SK-N-SH treated with all-trans-retinoic acid at 6 μM for 48 hours (cell line): ENCODE measurements at regions not wholly inside any gene's neighbourhood (a gene's known extent, or its start where the extent isn't known, plus 50 kb on each side); places are given as distances from the start of the nearest gene placed in this dataset.

Source experiments
- GLIS3 ChIP-seq: fragments of 250-450 bp; sonication (Bioruptor Pico); IDR thresholded peaks from 2 replicates; pipeline ENCODE4 v1.5.0; 2020; ENCODE audit warnings: mild to moderate bottlenecking, moderate library complexity
- ISL1 ChIP-seq: fragments of 250-450 bp; sonication (Bioruptor Pico); IDR thresholded peaks from 2 replicates; pipeline ENCODE4 v2.1.2; 2022; ENCODE audit warnings: mild to moderate bottlenecking, moderate library complexity
- OSR1 ChIP-seq: fragments of 250-450 bp; sonication (Bioruptor Pico); IDR thresholded peaks from 2 replicates; pipeline ENCODE4 v1.8.0; 2022; ENCODE audit warnings: moderate library complexity, mild to moderate bottlenecking, inconsistent platforms
- SNAI2 ChIP-seq: fragments of 250-450 bp; sonication (Bioruptor Pico); IDR thresholded peaks from 2 replicates; pipeline ENCODE4 v1.5.0; 2020; ENCODE audit warnings: mild to moderate bottlenecking, moderate library complexity
- ZNF565 ChIP-seq: fragments of 450-650 bp; formaldehyde crosslinking; conservative IDR thresholded peaks from 2 replicates; pipeline ENCODE4 v1.5.0; 2020; ENCODE audit warnings: low read depth, mild to moderate bottlenecking, moderate library complexity
- TF ChIP-seq, protein P1 (sequence below): fragments of 250-450 bp; sonication (Bioruptor Pico); IDR thresholded peaks from 2 replicates; pipeline ENCODE4 v1.8.0; 2020; ENCODE audit warnings: mild to moderate bottlenecking, moderate library complexity, borderline replicate concordance
- TF ChIP-seq, protein P2 (sequence below): fragments of 250-450 bp; sonication (Bioruptor Pico); IDR thresholded peaks from 2 replicates; pipeline ENCODE4 v1.5.1; 2020; ENCODE audit warnings: low read depth, mild to moderate bottlenecking, moderate library complexity

DNA sequence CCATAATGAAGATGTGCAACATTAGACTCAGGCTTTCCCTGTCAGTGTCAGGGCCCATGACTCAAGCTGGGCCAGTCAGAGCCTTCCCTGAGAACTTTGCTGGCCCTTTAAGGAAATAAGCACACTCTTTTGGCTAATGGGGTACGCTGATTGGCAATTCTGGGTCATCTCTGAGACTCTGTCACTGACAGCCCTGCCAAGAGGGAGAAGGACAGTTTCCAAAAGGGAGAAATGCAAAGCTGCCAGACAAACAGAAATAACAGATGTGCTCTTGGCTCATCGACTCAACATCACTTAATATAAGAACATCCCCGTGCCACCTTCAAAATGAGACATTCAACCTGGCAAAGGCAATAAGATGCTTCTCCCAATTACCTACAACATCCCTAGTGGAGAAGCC lies 491.9 kb upstream of the PROK2 start:
- TF ChIP-seq ISL1 (CRISPR knock-in tag): no peak
- TF ChIP-seq, protein P1, sequence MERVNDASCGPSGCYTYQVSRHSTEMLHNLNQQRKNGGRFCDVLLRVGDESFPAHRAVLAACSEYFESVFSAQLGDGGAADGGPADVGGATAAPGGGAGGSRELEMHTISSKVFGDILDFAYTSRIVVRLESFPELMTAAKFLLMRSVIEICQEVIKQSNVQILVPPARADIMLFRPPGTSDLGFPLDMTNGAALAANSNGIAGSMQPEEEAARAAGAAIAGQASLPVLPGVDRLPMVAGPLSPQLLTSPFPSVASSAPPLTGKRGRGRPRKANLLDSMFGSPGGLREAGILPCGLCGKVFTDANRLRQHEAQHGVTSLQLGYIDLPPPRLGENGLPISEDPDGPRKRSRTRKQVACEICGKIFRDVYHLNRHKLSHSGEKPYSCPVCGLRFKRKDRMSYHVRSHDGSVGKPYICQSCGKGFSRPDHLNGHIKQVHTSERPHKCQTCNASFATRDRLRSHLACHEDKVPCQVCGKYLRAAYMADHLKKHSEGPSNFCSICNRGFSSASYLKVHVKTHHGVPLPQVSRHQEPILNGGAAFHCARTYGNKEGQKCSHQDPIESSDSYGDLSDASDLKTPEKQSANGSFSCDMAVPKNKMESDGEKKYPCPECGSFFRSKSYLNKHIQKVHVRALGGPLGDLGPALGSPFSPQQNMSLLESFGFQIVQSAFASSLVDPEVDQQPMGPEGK: no peak
- no peak for TF ChIP-seq GLIS3 (CRISPR knock-in tag)
- TF ChIP-seq SNAI2 (CRISPR knock-in tag): no peak
- TF ChIP-seq, protein P2, sequence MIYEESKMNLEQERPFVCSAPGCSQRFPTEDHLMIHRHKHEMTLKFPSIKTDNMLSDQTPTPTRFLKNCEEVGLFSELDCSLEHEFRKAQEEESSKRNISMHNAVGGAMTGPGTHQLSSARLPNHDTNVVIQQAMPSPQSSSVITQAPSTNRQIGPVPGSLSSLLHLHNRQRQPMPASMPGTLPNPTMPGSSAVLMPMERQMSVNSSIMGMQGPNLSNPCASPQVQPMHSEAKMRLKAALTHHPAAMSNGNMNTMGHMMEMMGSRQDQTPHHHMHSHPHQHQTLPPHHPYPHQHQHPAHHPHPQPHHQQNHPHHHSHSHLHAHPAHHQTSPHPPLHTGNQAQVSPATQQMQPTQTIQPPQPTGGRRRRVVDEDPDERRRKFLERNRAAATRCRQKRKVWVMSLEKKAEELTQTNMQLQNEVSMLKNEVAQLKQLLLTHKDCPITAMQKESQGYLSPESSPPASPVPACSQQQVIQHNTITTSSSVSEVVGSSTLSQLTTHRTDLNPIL (CRISPR knock-in tag): no peak
- no peak for TF ChIP-seq ZNF565 (CRISPR knock-in tag)
- TF ChIP-seq OSR1: no peak
